GM19240 (cell line): ENCODE measurements at regions not wholly inside any gene's neighbourhood (a gene's known extent, or its start where the extent isn't known, plus 50 kb on each side); places are given as distances from the start of the nearest gene placed in this dataset.
"Not testable (repeated sequence)": the region's sequence is repeated elsewhere in the genome, so short reads cannot be mapped to it uniquely, and the experiment has no call there.

Source experiments
- DNase-seq: peaks from one replicate; pipeline ENCODE4 v3.0.0; 2011; ENCODE audit warnings: low spot score; ENCODE audit not compliant: insufficient read length

GRCh38 chr1:223992456-223993246 lies 121.3 kb upstream of the FBXO28 start:
- peak; percentile 60 for DNase-seq

GRCh38 chr1:223991297-223991857 lies 122.5 kb upstream of the FBXO28 start:
- DNase-seq: not testable (repeated sequence)

GRCh38 chr1:223961985-223962384 lies 116.2 kb upstream of the TP53BP2 start:
- DNase-seq: not testable (repeated sequence)

- DNase-seq: not testable (repeated sequence)
Observed at GRCh38 chr1:223952801-223953200, 107.1 kb upstream of the TP53BP2 start.

GRCh38 chr1:223951551-223951950 lies 105.8 kb upstream of the TP53BP2 start:
- DNase-seq: not testable (repeated sequence)

- DNase-seq: not testable (repeated sequence)
Observed at GRCh38 chr1:223949944-223950343, 104.2 kb upstream of the TP53BP2 start.

GRCh38 chr1:223948041-223948440 lies 102.3 kb upstream of the TP53BP2 start:
- not testable (repeated sequence) for DNase-seq

- DNase-seq: not testable (repeated sequence)
Observed at GRCh38 chr1:223936592-223936991, 90.8 kb upstream of the TP53BP2 start.

- not testable (repeated sequence) for DNase-seq
Observed at GRCh38 chr1:223931476-223931875, 85.7 kb upstream of the TP53BP2 start.

GRCh38 chr1:223920805-223921204 lies 75.1 kb upstream of the TP53BP2 start:
- DNase-seq: not testable (repeated sequence)

GRCh38 chr1:223915476-223915875 lies 69.7 kb upstream of the TP53BP2 start:
- DNase-seq: not testable (repeated sequence)

GRCh38 chr1:223913715-223914114 lies 68.0 kb upstream of the TP53BP2 start:
- not testable (repeated sequence) for DNase-seq

GRCh38 chr1:223907943-223908587 lies 62.3 kb upstream of the TP53BP2 start:
- DNase-seq: not testable (repeated sequence)

- not testable (repeated sequence) for DNase-seq
Observed at GRCh38 chr1:223903221-223903620, 57.5 kb upstream of the TP53BP2 start.

GRCh38 chr1:223899775-223900174 lies 54.0 kb upstream of the TP53BP2 start:
- DNase-seq: not testable (repeated sequence)

GRCh38 chr1:223897097-223897496 lies 51.4 kb upstream of the TP53BP2 start:
- DNase-seq: not testable (repeated sequence)

GRCh38 chr1:223895950-223896349 lies 50.2 kb upstream of the TP53BP2 start:
- not testable (repeated sequence) for DNase-seq
